GM23338 (cell line): ENCODE measurements at regions not wholly inside any gene's neighbourhood (a gene's known extent, or its start where the extent isn't known, plus 50 kb on each side); places are given as distances from the start of the nearest gene placed in this dataset.

Source experiments
- ATAC-seq: fragments of 200-7000 bp; cut with Tn5 transposase; 3 replicates; pipeline ENCODE4 v1.9.1; 2020
- DNase-seq: peaks from one replicate; pipeline ENCODE4 v3.0.0-alpha.2; 2015; ENCODE audit warnings: low spot score
- H2AFZ ChIP-seq: fragments of 200-600 bp; sonication (generic); 2 replicates; pipeline ENCODE4 v1.8.0; 2016; ENCODE audit warnings: antibody characterized with exemption, mild to moderate bottlenecking, moderate library complexity
- H3F3A ChIP-seq: fragments of 200-600 bp; sonication (generic); replicated peaks from 2 replicates; pipeline ENCODE4 v1.8.0; 2017; ENCODE audit warnings: antibody characterized with exemption, mixed run types, low read depth
- H3K27ac ChIP-seq: fragments of 200-600 bp; sonication (generic); 2 replicates; pipeline ENCODE4 v1.6.1; 2016; ENCODE audit warnings: low read depth
- H3K27me3 ChIP-seq: fragments of 200-600 bp; sonication (generic); 2 replicates; pipeline ENCODE4 v1.8.0; 2016; ENCODE audit warnings: mild to moderate bottlenecking, mixed run types, moderate library complexity; ENCODE audit not compliant: insufficient read depth
- H3K36me3 ChIP-seq: fragments of 200-600 bp; sonication (generic); 2 replicates; pipeline ENCODE4 v1.8.0; 2016; ENCODE audit warnings: mild to moderate bottlenecking; ENCODE audit not compliant: insufficient read depth
- H3K4me1 ChIP-seq: fragments of 200-600 bp; sonication (generic); 2 replicates; pipeline ENCODE4 v1.8.0; 2016; ENCODE audit warnings: mild to moderate bottlenecking, moderate library complexity; ENCODE audit not compliant: insufficient read depth
- H3K4me2 ChIP-seq: fragments of 200-600 bp; sonication (generic); 2 replicates; pipeline ENCODE4 v1.7.1; 2017; ENCODE audit warnings: mixed run types
- H3K4me3 ChIP-seq: fragments of 200-600 bp; sonication (generic); 2 replicates; pipeline ENCODE4 v1.6.1; 2016; ENCODE audit warnings: mixed run types
- H3K79me2 ChIP-seq: fragments of 200-600 bp; sonication (generic); replicated peaks from 2 replicates; pipeline ENCODE4 v1.8.0; 2017; ENCODE audit warnings: mild to moderate bottlenecking; ENCODE audit not compliant: insufficient read depth
- H3K9me2 ChIP-seq: fragments of 200-600 bp; sonication (generic); 2 replicates; pipeline ENCODE4 v1.8.0; 2017; ENCODE audit not compliant: insufficient read depth
- H4K20me1 ChIP-seq: fragments of 200-600 bp; sonication (generic); replicated peaks from 2 replicates; pipeline ENCODE4 v1.8.0; 2017; ENCODE audit warnings: mild to moderate bottlenecking; ENCODE audit not compliant: insufficient read depth
- H3K27ac Mint-ChIP-seq: 2 replicates; pipeline ENCODE4 v1.8.0; 2020; ENCODE audit warnings: inconsistent platforms, mild to moderate bottlenecking, moderate library complexity, mixed read lengths
- H3K27me3 Mint-ChIP-seq: 3 replicates; pipeline ENCODE4 v1.8.0; 2022; ENCODE audit warnings: low read depth, mild to moderate bottlenecking, moderate library complexity, mixed read lengths, inconsistent platforms; ENCODE audit not compliant: insufficient read depth, poor library complexity
- H3K36me3 Mint-ChIP-seq: 3 replicates; pipeline ENCODE4 v1.8.0; 2021; ENCODE audit warnings: low read depth, mild to moderate bottlenecking, inconsistent platforms, moderate library complexity, mixed read lengths
- H3K4me1 Mint-ChIP-seq: 3 replicates; pipeline ENCODE4 v1.8.0; 2020; ENCODE audit warnings: mild to moderate bottlenecking, inconsistent platforms, mixed read lengths
- H3K4me3 Mint-ChIP-seq: 3 replicates; pipeline ENCODE4 v1.8.0; 2021; ENCODE audit warnings: moderate library complexity, mild to moderate bottlenecking, inconsistent platforms, mixed read lengths
- H3K9me3 Mint-ChIP-seq: 3 replicates; pipeline ENCODE4 v1.8.0; 2020; ENCODE audit warnings: moderate library complexity, mild to moderate bottlenecking, inconsistent platforms, mixed read lengths
- CREB1 ChIP-seq: fragments of 250-450 bp; sonication (Bioruptor Pico); IDR thresholded peaks from 2 replicates; pipeline ENCODE4 v1.5.0; 2020; ENCODE audit warnings: low read depth, mild to moderate bottlenecking, moderate library complexity
- CTCF ChIP-seq, 2 experiments: fragments of 200-600 bp in 1 of 2; sonication (generic) in 1 of 2; conservative IDR thresholded peaks; 2 replicates each; pipeline versions ENCODE4 v1.5.1 to v1.6.1; 2016 to 2017; ENCODE audit warnings: antibody characterized with exemption in 2 of 2, low read depth in 2 of 2, mild to moderate bottlenecking in 2 of 2, moderate library complexity in 1 of 2
- ETS1 ChIP-seq: IDR thresholded peaks from 2 replicates; pipeline ENCODE4 v1.6.1; 2016; ENCODE audit warnings: antibody characterized with exemption
- EZH2 ChIP-seq: fragments of 200-600 bp; sonication (generic); IDR thresholded peaks from one replicate; pipeline ENCODE4 v1.8.0; 2017; ENCODE audit warnings: antibody characterized with exemption, mild to moderate bottlenecking, low read depth; ENCODE audit not compliant: unreplicated experiment
- EZH2phosphoT487 ChIP-seq: fragments of 200-600 bp; sonication (generic); IDR thresholded peaks from one replicate; pipeline ENCODE4 v1.8.1; 2018; ENCODE audit warnings: antibody characterized with exemption; ENCODE audit not compliant: unreplicated experiment
- JUNB ChIP-seq: IDR thresholded peaks from one replicate; pipeline ENCODE4 v1.6.1; 2016; ENCODE audit warnings: antibody characterized with exemption; ENCODE audit not compliant: unreplicated experiment
- NANOG ChIP-seq: IDR thresholded peaks from 2 replicates; pipeline ENCODE4 v1.6.1; 2016; ENCODE audit warnings: antibody characterized with exemption, borderline replicate concordance
- POLR2AphosphoS5 ChIP-seq: IDR thresholded peaks from 2 replicates; pipeline ENCODE4 v1.6.1; 2016; ENCODE audit warnings: antibody characterized with exemption, low read depth
- REST ChIP-seq: IDR thresholded peaks from one replicate; pipeline ENCODE4 v1.6.1; 2018; ENCODE audit warnings: antibody characterized with exemption; ENCODE audit not compliant: unreplicated experiment
- STAT1 ChIP-seq: IDR thresholded peaks from one replicate; pipeline ENCODE4 v1.6.1; 2016; ENCODE audit warnings: antibody characterized with exemption; ENCODE audit not compliant: unreplicated experiment
- ZNF114 ChIP-seq: fragments of 250-450 bp; sonication (Bioruptor Pico); IDR thresholded peaks from 2 replicates; pipeline ENCODE4 v1.5.0; 2020; ENCODE audit warnings: mild to moderate bottlenecking, moderate library complexity
- ZNF331 ChIP-seq: fragments of 250-450 bp; sonication (Bioruptor Pico); IDR thresholded peaks from 2 replicates; pipeline ENCODE4 v1.5.0; 2020; ENCODE audit warnings: low read depth, mild to moderate bottlenecking, moderate library complexity
- ZNF462 ChIP-seq: fragments of 250-450 bp; sonication (Bioruptor Pico); IDR thresholded peaks from 2 replicates; pipeline ENCODE4 v1.5.0; 2020; ENCODE audit warnings: mild to moderate bottlenecking, moderate library complexity

- no peak for TF ChIP-seq ZNF331 (CRISPR knock-in tag)
- no peak for TF ChIP-seq STAT1
- no peak for TF ChIP-seq CREB1 (CRISPR knock-in tag)
- TF ChIP-seq REST, result no peak
- no peak for TF ChIP-seq ZNF114 (CRISPR knock-in tag)
- TF ChIP-seq CTCF (conservative IDR thresholded peaks at IDR 0.05; ENCODE audit: low read depth in 2 of 2), result no peak
- no peak for TF ChIP-seq ETS1
- no peak for TF ChIP-seq EZH2
- no peak for TF ChIP-seq ZNF462 (CRISPR knock-in tag)
- no peak for TF ChIP-seq POLR2AphosphoS5
- no peak for TF ChIP-seq JUNB
- no peak for TF ChIP-seq NANOG
- TF ChIP-seq EZH2phosphoT487, result no peak
- Histone ChIP-seq H4K20me1 (no peaks in the 10 kb centered on the region), H3K27ac (no peak overlapping the region), H3K4me1 (no peaks in the 10 kb centered on the region), H2AFZ (no peak overlapping the region), H3K79me2 (no peaks in the 10 kb centered on the region), H3F3A (no peaks in the 10 kb centered on the region), H3K9me2 (no peaks in the 10 kb centered on the region), H3K4me2 (no peak overlapping the region), H3K36me3 (no peaks in the 10 kb centered on the region), H3K27me3 (no peaks in the 10 kb centered on the region), H3K4me3 (no peak overlapping the region)
- Mint-ChIP-seq H3K4me3 (no peak overlapping the region), H3K9me3 (no peaks in the 10 kb centered on the region), H3K36me3 (no peaks in the 10 kb centered on the region), H3K27me3 (peaks cover 1% of the 10 kb centered on the region), H3K4me1 (no peaks in the 10 kb centered on the region), H3K27ac (no peak overlapping the region)
- DNase-seq (no peak), ATAC-seq (no peak)
Observed at GRCh38 chr14:37792124-37792523, 196.7 kb downstream of the TTC6 start.
